ENCODE measurements at regions not wholly inside any gene's neighbourhood (a gene's known extent, or its start where the extent isn't known, plus 50 kb on each side); places are given as distances from the start of the nearest gene placed in this dataset.

DNA sequence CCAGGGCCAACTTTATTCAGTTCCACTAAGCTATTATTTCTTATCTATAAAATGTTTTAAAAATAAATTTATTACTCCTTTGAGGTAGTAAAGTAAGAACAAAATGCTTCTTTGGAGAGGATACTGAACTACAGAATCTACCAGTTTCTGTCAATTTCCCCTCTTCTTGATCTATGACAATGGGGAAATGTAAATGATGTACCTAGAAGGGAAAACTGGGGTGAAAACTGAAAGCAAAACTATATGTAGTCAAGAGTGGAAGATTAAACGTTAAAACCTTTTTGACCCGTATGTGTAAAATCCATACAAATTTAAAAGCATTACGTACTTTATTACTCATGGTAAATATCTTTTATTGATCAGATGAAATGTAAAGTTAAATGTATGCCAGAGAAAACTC, 1287.8 kb upstream of the TMEFF2 start:
- Histone ChIP-seq H3K4me2 (no peak overlapping the region), H3K9me2 (replicated peaks; ENCODE audit: insufficient read depth) (no peaks in the 10 kb centered on the region), H3K27ac (no peak overlapping the region), H3K4me1 (ENCODE audit: insufficient read depth) (no peaks in the 10 kb centered on the region), H2AFZ (no peak overlapping the region), H4K20me1 (ENCODE audit: insufficient read depth, poor library complexity, severe bottlenecking) (no peaks in the 10 kb centered on the region), H3K36me3 (replicated peaks; ENCODE audit: insufficient read depth, low read depth) (no peaks in the 10 kb centered on the region), H3K9me3 (ENCODE audit: low read depth) (no peaks in the 10 kb centered on the region), H3K79me2 (no peaks in the 10 kb centered on the region), H3K4me3 (no peak overlapping the region), H3K27me3 (no peaks in the 10 kb centered on the region)
- no peak for TF ChIP-seq EZH2 (IDR thresholded peaks at IDR 0.05; ENCODE audit: borderline replicate concordance)
- no peak for DNase-seq (ENCODE audit: low spot score)
- WGBS (ENCODE audit: low lambda C conversion rate, missing lambda C conversion rate): 88% methylated on average over 3 of the region's 3 CpGs

GRCh38 chr2:193480187-193480586, 1285.5 kb upstream of the TMEFF2 start:
- H3K9me3 ChIP-seq (ENCODE audit: low read depth): no peaks in the 10 kb centered on the region

DNA sequence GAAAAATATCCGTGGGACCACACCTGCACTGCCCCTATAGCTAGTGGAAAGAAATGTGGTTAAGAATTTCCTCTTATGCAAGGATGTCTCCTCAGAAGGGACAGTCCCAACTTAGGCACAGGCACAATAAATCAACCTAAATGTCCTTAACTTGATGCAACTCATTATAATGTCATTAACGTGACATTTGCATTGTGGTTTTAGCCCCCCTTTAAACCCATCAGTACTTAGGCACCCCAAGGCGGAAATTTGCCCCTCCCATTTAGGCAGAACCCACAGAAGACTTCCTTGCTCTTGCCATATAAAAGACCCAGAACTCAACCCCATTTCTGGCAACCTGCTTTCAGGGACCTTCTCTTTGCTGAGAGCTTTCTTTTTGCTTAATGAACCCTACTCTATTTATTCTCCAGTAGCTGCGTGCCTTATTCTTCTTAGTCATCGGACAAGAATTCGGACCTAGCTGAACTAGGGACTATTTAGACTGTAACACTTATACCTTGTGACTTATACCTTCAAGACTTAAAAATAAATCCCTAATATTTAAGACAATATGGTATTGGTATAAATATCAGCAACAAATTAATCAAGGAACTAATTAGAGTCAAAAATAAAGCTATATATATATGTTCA, 1281.6 kb upstream of the TMEFF2 start:
- no peaks in the 10 kb centered on the region for H3K4me1 ChIP-seq (ENCODE audit: insufficient read depth)
- no peak overlapping the region for H2AFZ ChIP-seq
- H4K20me1 ChIP-seq (ENCODE audit: insufficient read depth, poor library complexity, severe bottlenecking): no peaks in the 10 kb centered on the region
- DNase-seq (ENCODE audit: low spot score): no peak
- H3K9me3 ChIP-seq (ENCODE audit: low read depth): no peaks in the 10 kb centered on the region
- H3K4me3 ChIP-seq: no peak overlapping the region
- H3K27me3 ChIP-seq: no peaks in the 10 kb centered on the region
- H3K4me2 ChIP-seq: no peak overlapping the region
- 77% methylated on average over 6 of the region's 6 CpGs for WGBS (ENCODE audit: low lambda C conversion rate, missing lambda C conversion rate)
- no peak overlapping the region for H3K27ac ChIP-seq
- H3K79me2 ChIP-seq: no peaks in the 10 kb centered on the region
- H3K36me3 ChIP-seq (replicated peaks; ENCODE audit: insufficient read depth, low read depth): no peaks in the 10 kb centered on the region
- no peaks in the 10 kb centered on the region for H3K9me2 ChIP-seq (replicated peaks; ENCODE audit: insufficient read depth)
- TF ChIP-seq EZH2phosphoT487 (IDR thresholded peaks at IDR 0.05; ENCODE audit: low read depth, severe bottlenecking, unreplicated experiment): no peak
- TF ChIP-seq, protein P1, sequence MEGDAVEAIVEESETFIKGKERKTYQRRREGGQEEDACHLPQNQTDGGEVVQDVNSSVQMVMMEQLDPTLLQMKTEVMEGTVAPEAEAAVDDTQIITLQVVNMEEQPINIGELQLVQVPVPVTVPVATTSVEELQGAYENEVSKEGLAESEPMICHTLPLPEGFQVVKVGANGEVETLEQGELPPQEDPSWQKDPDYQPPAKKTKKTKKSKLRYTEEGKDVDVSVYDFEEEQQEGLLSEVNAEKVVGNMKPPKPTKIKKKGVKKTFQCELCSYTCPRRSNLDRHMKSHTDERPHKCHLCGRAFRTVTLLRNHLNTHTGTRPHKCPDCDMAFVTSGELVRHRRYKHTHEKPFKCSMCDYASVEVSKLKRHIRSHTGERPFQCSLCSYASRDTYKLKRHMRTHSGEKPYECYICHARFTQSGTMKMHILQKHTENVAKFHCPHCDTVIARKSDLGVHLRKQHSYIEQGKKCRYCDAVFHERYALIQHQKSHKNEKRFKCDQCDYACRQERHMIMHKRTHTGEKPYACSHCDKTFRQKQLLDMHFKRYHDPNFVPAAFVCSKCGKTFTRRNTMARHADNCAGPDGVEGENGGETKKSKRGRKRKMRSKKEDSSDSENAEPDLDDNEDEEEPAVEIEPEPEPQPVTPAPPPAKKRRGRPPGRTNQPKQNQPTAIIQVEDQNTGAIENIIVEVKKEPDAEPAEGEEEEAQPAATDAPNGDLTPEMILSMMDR (IDR thresholded peaks at IDR 0.05; ENCODE audit: poor library complexity): no peak
- no peak for TF ChIP-seq EZH2 (IDR thresholded peaks at IDR 0.05; ENCODE audit: borderline replicate concordance)

More at GRCh38 chr2:193480187-193480586, 1285.5 kb upstream of the TMEFF2 start:
- H3K27ac ChIP-seq: no peak overlapping the region
- H3K36me3 ChIP-seq (replicated peaks; ENCODE audit: insufficient read depth, low read depth): no peaks in the 10 kb centered on the region
- no peak for DNase-seq (ENCODE audit: low spot score)
- H3K27me3 ChIP-seq: no peaks in the 10 kb centered on the region
- no peaks in the 10 kb centered on the region for H4K20me1 ChIP-seq (ENCODE audit: insufficient read depth, poor library complexity, severe bottlenecking)
- H3K79me2 ChIP-seq: no peaks in the 10 kb centered on the region
- no peak overlapping the region for H2AFZ ChIP-seq
- no peak overlapping the region for H3K4me3 ChIP-seq
- TF ChIP-seq EZH2 (IDR thresholded peaks at IDR 0.05; ENCODE audit: borderline replicate concordance) (no peak), EZH2phosphoT487 (IDR thresholded peaks at IDR 0.05; ENCODE audit: low read depth, severe bottlenecking, unreplicated experiment) (no peak)
- TF ChIP-seq, protein P1 (IDR thresholded peaks at IDR 0.05; ENCODE audit: poor library complexity): no peak
- WGBS (ENCODE audit: low lambda C conversion rate, missing lambda C conversion rate): 100% methylated on average over 1 of the region's 1 CpG
- H3K4me1 ChIP-seq (ENCODE audit: insufficient read depth): no peaks in the 10 kb centered on the region
- no peaks in the 10 kb centered on the region for H3K9me2 ChIP-seq (replicated peaks; ENCODE audit: insufficient read depth)
- H3K4me2 ChIP-seq: no peak overlapping the region

DNA sequence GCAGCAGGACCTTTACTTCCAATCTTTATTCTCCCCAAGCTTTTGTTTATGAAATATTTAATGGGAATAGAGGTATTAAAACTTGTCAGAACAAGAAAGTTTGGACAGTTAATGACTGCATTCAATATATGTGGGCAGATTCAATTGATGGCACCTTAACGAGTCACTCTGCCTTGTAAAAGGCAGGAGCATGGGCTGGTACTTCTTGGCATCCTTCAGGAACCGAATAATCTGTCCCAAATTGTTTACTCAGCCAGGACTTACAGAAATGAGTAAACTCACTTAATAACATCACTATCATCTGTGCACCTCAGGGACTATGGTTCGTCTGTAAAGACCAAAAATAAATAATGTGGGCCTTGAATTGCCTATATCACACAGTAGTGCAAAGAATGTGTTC, 1280.3 kb upstream of the TMEFF2 start:
- no peaks in the 10 kb centered on the region for H4K20me1 ChIP-seq (ENCODE audit: insufficient read depth, poor library complexity, severe bottlenecking)
- H2AFZ ChIP-seq: no peak overlapping the region
- no peaks in the 10 kb centered on the region for H3K9me2 ChIP-seq (replicated peaks; ENCODE audit: insufficient read depth)
- no peak overlapping the region for H3K4me2 ChIP-seq
- no peaks in the 10 kb centered on the region for H3K4me1 ChIP-seq (ENCODE audit: insufficient read depth)
- DNase-seq (ENCODE audit: low spot score): no peak
- WGBS (ENCODE audit: low lambda C conversion rate, missing lambda C conversion rate): 84% methylated on average over 3 of the region's 3 CpGs
- H3K36me3 ChIP-seq (replicated peaks; ENCODE audit: insufficient read depth, low read depth): no peaks in the 10 kb centered on the region
- no peaks in the 10 kb centered on the region for H3K27me3 ChIP-seq
- H3K79me2 ChIP-seq: no peaks in the 10 kb centered on the region
- no peak overlapping the region for H3K4me3 ChIP-seq
- H3K9me3 ChIP-seq (ENCODE audit: low read depth): no peaks in the 10 kb centered on the region
- no peak for TF ChIP-seq EZH2 (IDR thresholded peaks at IDR 0.05; ENCODE audit: borderline replicate concordance)
- TF ChIP-seq EZH2phosphoT487 (IDR thresholded peaks at IDR 0.05; ENCODE audit: low read depth, severe bottlenecking, unreplicated experiment): no peak
- TF ChIP-seq, protein P1 (IDR thresholded peaks at IDR 0.05; ENCODE audit: poor library complexity): no peak
- no peak overlapping the region for H3K27ac ChIP-seq

Data from hepatocyte (in vitro differentiated cells).